SU-DHL-6 (cell line): ENCODE measurements at regions not wholly inside any gene's neighbourhood (a gene's known extent, or its start where the extent isn't known, plus 50 kb on each side); places are given as distances from the start of the nearest gene placed in this dataset.

Source experiments
- H2AFZ ChIP-seq: fragments of 200-600 bp; sonication (generic); 2 replicates; pipeline ENCODE4 v1.6.1; 2014; ENCODE audit warnings: low read depth, mild to moderate bottlenecking, moderate library complexity, mixed read lengths, antibody characterized with exemption, low read length; ENCODE audit not compliant: severe bottlenecking
- H3F3A ChIP-seq: fragments of 200-600 bp; shearing (Covaris generic); 2 replicates; pipeline ENCODE4 v1.6.0; 2016; ENCODE audit warnings: antibody characterized with exemption, mild to moderate bottlenecking; ENCODE audit not compliant: insufficient read depth
- H3K27ac ChIP-seq: fragments of 200-600 bp; sonication (generic); 2 replicates; pipeline ENCODE4 v1.5.1; 2016; ENCODE audit warnings: low read depth, mild to moderate bottlenecking, low read length, moderate library complexity, mixed read lengths
- H3K27me3 ChIP-seq: fragments of 200-600 bp; sonication (generic), shearing (Covaris generic); 2 replicates; pipeline ENCODE4 v1.6.0; 2014; ENCODE audit warnings: mild to moderate bottlenecking, low read length
- H3K36me3 ChIP-seq: fragments of 200-600 bp; sonication (generic); 2 replicates; pipeline ENCODE4 v1.6.1; 2014; ENCODE audit warnings: mild to moderate bottlenecking, low read length, mixed read lengths
- H3K4me2 ChIP-seq: fragments of 300-600, 200-600 bp; shearing (Covaris generic), sonication (generic); 2 replicates; pipeline ENCODE4 v1.6.0; 2014; ENCODE audit warnings: low read length, low read depth, mild to moderate bottlenecking; ENCODE audit not compliant: poor library complexity, severe bottlenecking
- H3K4me3 ChIP-seq: fragments of 200-600 bp; sonication (generic); 2 replicates; pipeline ENCODE4 v1.5.1; 2014; ENCODE audit warnings: antibody characterized with exemption, low read length, mild to moderate bottlenecking, mixed read lengths; ENCODE audit not compliant: insufficient read depth, poor library complexity, severe bottlenecking
- H3K79me2 ChIP-seq: fragments of 200-600 bp; sonication (generic); 2 replicates; pipeline ENCODE4 v1.6.1; 2014; ENCODE audit warnings: mild to moderate bottlenecking, low read length, moderate library complexity; ENCODE audit not compliant: insufficient read depth
- H3K9ac ChIP-seq: fragments of 200-600 bp; sonication (generic); 2 replicates; pipeline ENCODE4 v1.7.0; 2014; ENCODE audit warnings: mild to moderate bottlenecking, low read length
- H3K9me2 ChIP-seq: fragments of 200-600 bp; sonication (generic); replicated peaks from 2 replicates; pipeline ENCODE4 v1.6.1; 2014; ENCODE audit warnings: low read length; ENCODE audit not compliant: insufficient read depth
- H3K9me3 ChIP-seq: fragments of 200-600 bp; sonication (generic); 2 replicates; pipeline ENCODE4 v1.6.1; 2014; ENCODE audit warnings: low read length, mixed read lengths; ENCODE audit not compliant: insufficient read depth
- H4K20me1 ChIP-seq: fragments of 200-600 bp; sonication (generic); 2 replicates; pipeline ENCODE4 v1.6.1; 2014; ENCODE audit warnings: low read depth, mild to moderate bottlenecking, antibody characterized with exemption, low read length, moderate library complexity, mixed read lengths
- CTCF ChIP-seq: fragments of 200-600 bp; sonication (generic); IDR thresholded peaks from one replicate; pipeline ENCODE4 v1.5.1; 2017; ENCODE audit warnings: antibody characterized with exemption, mild to moderate bottlenecking, low read length, moderate library complexity; ENCODE audit not compliant: insufficient read depth, poor library complexity, severe bottlenecking
- EZH2phosphoT487 ChIP-seq: fragments of 200-600 bp; sonication (generic), shearing (Covaris generic); conservative IDR thresholded peaks from 2 replicates; pipeline ENCODE4 v1.6.1; 2018; ENCODE audit warnings: mild to moderate bottlenecking, antibody characterized with exemption, low read length, moderate library complexity, mixed read lengths

- no peaks in the 10 kb centered on the region for H4K20me1 ChIP-seq
- H3K36me3 ChIP-seq = no peaks in the 10 kb centered on the region
- H3K27me3 ChIP-seq = no peaks in the 10 kb centered on the region
- H3K79me2 ChIP-seq = no peaks in the 10 kb centered on the region
- TF ChIP-seq CTCF (no peak), EZH2phosphoT487 (no peak)
- H3K27ac ChIP-seq = no peak overlapping the region
- no peak overlapping the region for H3K4me2 ChIP-seq
- no peaks in the 10 kb centered on the region for H3K9me3 ChIP-seq
- no peaks in the 10 kb centered on the region for H3F3A ChIP-seq
- H3K9me2 ChIP-seq = no peaks in the 10 kb centered on the region
- no peak overlapping the region for H3K9ac ChIP-seq
- no peak overlapping the region for H3K4me3 ChIP-seq
- H2AFZ ChIP-seq = no peak overlapping the region
Measured at GRCh38 chr14:51185754-51186153, 54.3 kb upstream of the TMX1 start.

DNA sequence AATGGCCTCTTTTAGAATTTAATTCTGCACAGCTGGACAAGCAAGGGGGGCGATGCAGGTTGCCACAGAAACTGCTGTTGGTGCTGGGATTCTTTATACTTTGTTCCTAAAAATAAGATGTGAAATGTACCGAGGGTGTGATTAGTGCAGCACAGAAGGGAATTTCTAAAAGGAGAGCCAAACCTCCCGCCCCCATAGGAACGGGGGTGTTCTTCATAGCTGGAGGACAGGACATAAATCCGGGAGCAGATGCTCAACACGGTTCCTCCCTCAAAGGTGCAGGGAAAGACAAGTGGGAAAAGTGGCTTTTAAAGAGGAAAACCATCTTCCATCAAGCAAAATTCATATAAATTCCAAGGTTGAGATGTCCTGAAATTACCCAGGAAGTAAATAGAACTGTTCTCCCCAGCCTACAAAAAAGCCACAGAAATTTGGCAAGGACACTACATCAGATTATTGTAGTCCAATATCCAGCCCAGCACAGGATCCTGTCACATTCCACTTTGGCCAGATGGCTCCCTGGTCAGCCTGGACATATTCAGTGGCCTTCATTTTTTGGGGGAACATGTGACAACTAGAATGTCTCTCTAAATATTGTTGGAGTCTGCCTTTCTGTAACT, 51.4 kb upstream of the TMX1 start:
- Histone ChIP-seq H3K79me2 (no peaks in the 10 kb centered on the region), H3K4me2 (no peak overlapping the region), H3K36me3 (no peaks in the 10 kb centered on the region), H3K9me3 (no peaks in the 10 kb centered on the region), H3K4me3 (no peak overlapping the region), H3K9ac (no peak overlapping the region), H2AFZ (no peak overlapping the region), H3K27ac (no peak overlapping the region), H3K9me2 (no peaks in the 10 kb centered on the region), H3K27me3 (no peaks in the 10 kb centered on the region), H4K20me1 (no peaks in the 10 kb centered on the region), H3F3A (no peaks in the 10 kb centered on the region)
- TF ChIP-seq EZH2phosphoT487 (no peak), CTCF (no peak)

- H2AFZ ChIP-seq = no peak overlapping the region
- H3K9me2 ChIP-seq = no peaks in the 10 kb centered on the region
- no peak overlapping the region for H3K27ac ChIP-seq
- H3K4me2 ChIP-seq = no peak overlapping the region
- H3F3A ChIP-seq = no peaks in the 10 kb centered on the region
- no peaks in the 10 kb centered on the region for H3K79me2 ChIP-seq
- no peak overlapping the region for H3K4me3 ChIP-seq
- H3K9ac ChIP-seq = no peak overlapping the region
- H3K27me3 ChIP-seq = no peaks in the 10 kb centered on the region
- TF ChIP-seq EZH2phosphoT487 = no peak
- TF ChIP-seq CTCF = no peak
- no peaks in the 10 kb centered on the region for H3K36me3 ChIP-seq
- H4K20me1 ChIP-seq = no peaks in the 10 kb centered on the region
- H3K9me3 ChIP-seq = no peaks in the 10 kb centered on the region
Measured at GRCh38 chr14:51189600-51190376, 50.3 kb upstream of the TMX1 start.
